ENCODE measurements at regions not wholly inside any gene's neighbourhood (a gene's known extent, or its start where the extent isn't known, plus 50 kb on each side); places are given as distances from the start of the nearest gene placed in this dataset.
A peak's percentile ranks its signal among the peaks of the same experiment; 100 is the strongest.

GRCh38 chr18:65260030-65260429, 490.8 kb upstream of the CDH7 start:
- no peak for DNase-seq
- Histone ChIP-seq H3K4me3 (ENCODE audit: insufficient read depth, low read depth, low read length) (no peak overlapping the region), H3K36me3 (replicated peaks; ENCODE audit: control insufficient read depth, insufficient read depth, low read length) (no peaks in the 10 kb centered on the region), H3K27me3 (ENCODE audit: control insufficient read depth, insufficient read depth, low read length) (peaks cover 3% of the 10 kb centered on the region)

- no peaks in the 10 kb centered on the region for H3K36me3 ChIP-seq (replicated peaks; ENCODE audit: control insufficient read depth, insufficient read depth, low read length)
- H3K27me3 ChIP-seq (ENCODE audit: control insufficient read depth, insufficient read depth, low read length) = peaks cover 3% of the 10 kb centered on the region
- H3K4me3 ChIP-seq (ENCODE audit: insufficient read depth, low read depth, low read length) = no peak overlapping the region
- no peak for DNase-seq
Measured at GRCh38 chr18:65259403-65259802, 491.4 kb upstream of the CDH7 start.

- DNase-seq = no peak
- H3K4me3 ChIP-seq (ENCODE audit: insufficient read depth, low read depth, low read length) = no peak overlapping the region
- no peaks in the 10 kb centered on the region for H3K36me3 ChIP-seq (replicated peaks; ENCODE audit: control insufficient read depth, insufficient read depth, low read length)
- peaks cover 3% of the 10 kb centered on the region for H3K27me3 ChIP-seq (ENCODE audit: control insufficient read depth, insufficient read depth, low read length)
Measured at GRCh38 chr18:65257149-65257548, 493.7 kb upstream of the CDH7 start.

- H3K4me3 ChIP-seq (ENCODE audit: insufficient read depth, low read depth, low read length) = no peak overlapping the region
- DNase-seq = no peak
- H3K27me3 ChIP-seq (ENCODE audit: control insufficient read depth, insufficient read depth, low read length) = peaks cover 3% of the 10 kb centered on the region
- H3K36me3 ChIP-seq (replicated peaks; ENCODE audit: control insufficient read depth, insufficient read depth, low read length) = no peaks in the 10 kb centered on the region
Measured at GRCh38 chr18:65255417-65255816, 495.4 kb upstream of the CDH7 start.

GRCh38 chr18:65239787-65240186, 511.0 kb upstream of the CDH7 start:
- no peaks in the 10 kb centered on the region for H3K27me3 ChIP-seq (ENCODE audit: control insufficient read depth, insufficient read depth, low read length)
- no peaks in the 10 kb centered on the region for H3K36me3 ChIP-seq (replicated peaks; ENCODE audit: control insufficient read depth, insufficient read depth, low read length)
- DNase-seq = no peak
- H3K4me3 ChIP-seq (ENCODE audit: insufficient read depth, low read depth, low read length) = no peak overlapping the region

- no peaks in the 10 kb centered on the region for H3K27me3 ChIP-seq (ENCODE audit: control insufficient read depth, insufficient read depth, low read length)
Measured at GRCh38 chr18:65235966-65236624, 514.7 kb upstream of the CDH7 start.

GRCh38 chr18:65230311-65230710, 520.5 kb upstream of the CDH7 start:
- Histone ChIP-seq H3K4me3 (ENCODE audit: insufficient read depth, low read depth, low read length) (no peak overlapping the region), H3K27me3 (ENCODE audit: control insufficient read depth, insufficient read depth, low read length) (no peaks in the 10 kb centered on the region), H3K36me3 (replicated peaks; ENCODE audit: control insufficient read depth, insufficient read depth, low read length) (no peaks in the 10 kb centered on the region)
- DNase-seq = no peak

More at GRCh38 chr18:65235966-65236624, 514.7 kb upstream of the CDH7 start:
- DNase-seq = no peak
- no peaks in the 10 kb centered on the region for H3K36me3 ChIP-seq (replicated peaks; ENCODE audit: control insufficient read depth, insufficient read depth, low read length)
- no peak overlapping the region for H3K4me3 ChIP-seq (ENCODE audit: insufficient read depth, low read depth, low read length)

GRCh38 chr18:65227970-65228369, 522.8 kb upstream of the CDH7 start:
- peak; percentile 6 for DNase-seq
- H3K27me3 ChIP-seq (ENCODE audit: control insufficient read depth, insufficient read depth, low read length) = no peaks in the 10 kb centered on the region
- H3K36me3 ChIP-seq (replicated peaks; ENCODE audit: control insufficient read depth, insufficient read depth, low read length) = no peaks in the 10 kb centered on the region
- H3K4me3 ChIP-seq (ENCODE audit: insufficient read depth, low read depth, low read length) = no peak overlapping the region

GRCh38 chr18:65221736-65222135, 529.1 kb upstream of the CDH7 start:
- no peak for DNase-seq
- Histone ChIP-seq H3K4me3 (ENCODE audit: insufficient read depth, low read depth, low read length) (no peak overlapping the region), H3K27me3 (ENCODE audit: control insufficient read depth, insufficient read depth, low read length) (no peaks in the 10 kb centered on the region), H3K36me3 (replicated peaks; ENCODE audit: control insufficient read depth, insufficient read depth, low read length) (no peaks in the 10 kb centered on the region)

GRCh38 chr18:65221115-65221514, 529.7 kb upstream of the CDH7 start:
- H3K27me3 ChIP-seq (ENCODE audit: control insufficient read depth, insufficient read depth, low read length) = no peaks in the 10 kb centered on the region

GRCh38 chr18:65215865-65216466, 534.8 kb upstream of the CDH7 start:
- Histone ChIP-seq H3K27me3 (ENCODE audit: control insufficient read depth, insufficient read depth, low read length) (no peaks in the 10 kb centered on the region), H3K4me3 (ENCODE audit: insufficient read depth, low read depth, low read length) (no peak overlapping the region), H3K36me3 (replicated peaks; ENCODE audit: control insufficient read depth, insufficient read depth, low read length) (no peaks in the 10 kb centered on the region)
- DNase-seq = no peak

More at GRCh38 chr18:65221115-65221514, 529.7 kb upstream of the CDH7 start:
- H3K36me3 ChIP-seq (replicated peaks; ENCODE audit: control insufficient read depth, insufficient read depth, low read length) = no peaks in the 10 kb centered on the region
- no peak for DNase-seq
- no peak overlapping the region for H3K4me3 ChIP-seq (ENCODE audit: insufficient read depth, low read depth, low read length)

- no peak overlapping the region for H3K4me3 ChIP-seq (ENCODE audit: insufficient read depth, low read depth, low read length)
- H3K36me3 ChIP-seq (replicated peaks; ENCODE audit: control insufficient read depth, insufficient read depth, low read length) = no peaks in the 10 kb centered on the region
Measured at GRCh38 chr18:65214456-65214855, 536.4 kb upstream of the CDH7 start.

GRCh38 chr18:65206551-65207260, 544.1 kb upstream of the CDH7 start:
- DNase-seq = peak; percentile 25
- no peaks in the 10 kb centered on the region for H3K27me3 ChIP-seq (ENCODE audit: control insufficient read depth, insufficient read depth, low read length)
- H3K4me3 ChIP-seq (ENCODE audit: insufficient read depth, low read depth, low read length) = no peak overlapping the region
- H3K36me3 ChIP-seq (replicated peaks; ENCODE audit: control insufficient read depth, insufficient read depth, low read length) = no peaks in the 10 kb centered on the region

More at GRCh38 chr18:65214456-65214855, 536.4 kb upstream of the CDH7 start:
- H3K27me3 ChIP-seq (ENCODE audit: control insufficient read depth, insufficient read depth, low read length) = no peaks in the 10 kb centered on the region
- no peak for DNase-seq

- H3K4me3 ChIP-seq (ENCODE audit: insufficient read depth, low read depth, low read length) = no peak overlapping the region
- no peaks in the 10 kb centered on the region for H3K27me3 ChIP-seq (ENCODE audit: control insufficient read depth, insufficient read depth, low read length)
- no peak for DNase-seq
- H3K36me3 ChIP-seq (replicated peaks; ENCODE audit: control insufficient read depth, insufficient read depth, low read length) = no peaks in the 10 kb centered on the region
Measured at GRCh38 chr18:65202091-65202490, 548.7 kb upstream of the CDH7 start.

- H3K36me3 ChIP-seq (replicated peaks; ENCODE audit: control insufficient read depth, insufficient read depth, low read length) = no peaks in the 10 kb centered on the region
Measured at GRCh38 chr18:65175681-65176080, 575.1 kb upstream of the CDH7 start.

More at GRCh38 chr18:65175681-65176080, 575.1 kb upstream of the CDH7 start:
- no peak for DNase-seq
- Histone ChIP-seq H3K27me3 (ENCODE audit: control insufficient read depth, insufficient read depth, low read length) (no peaks in the 10 kb centered on the region), H3K4me3 (ENCODE audit: insufficient read depth, low read depth, low read length) (no peak overlapping the region)

Data from H7 (cell line).